ENCODE measurements at regions not wholly inside any gene's neighbourhood (a gene's known extent, or its start where the extent isn't known, plus 50 kb on each side); places are given as distances from the start of the nearest gene placed in this dataset.

GRCh38 chr6:163835439-163836171 lies 421.1 kb downstream of the QKI start:
- no peak for DNase-seq (ENCODE audit: low read depth in 2 of 2)

- DNase-seq (ENCODE audit: low read depth in 2 of 2), result no peak
These were observed 419.9 kb downstream of the QKI start for GRCh38 chr6:163834226-163834970.

GRCh38 chr6:163831736-163832135 lies 417.2 kb downstream of the QKI start:
- DNase-seq (ENCODE audit: low read depth in 2 of 2), result no peak

- DNase-seq (ENCODE audit: low read depth in 2 of 2), result no peak
These were observed 416.1 kb downstream of the QKI start for GRCh38 chr6:163830641-163831040.

GRCh38 chr6:163828038-163828795 lies 413.7 kb downstream of the QKI start:
- DNase-seq (ENCODE audit: low read depth in 2 of 2), result no peak

GRCh38 chr6:163827143-163827542 lies 412.6 kb downstream of the QKI start:
- DNase-seq (ENCODE audit: low read depth in 2 of 2), result no peak

- no peak for DNase-seq (ENCODE audit: low read depth in 2 of 2)
These were observed 412.1 kb downstream of the QKI start for GRCh38 chr6:163826629-163827028.

GRCh38 chr6:163825033-163825432 lies 410.5 kb downstream of the QKI start:
- no peak for DNase-seq (ENCODE audit: low read depth in 2 of 2)

GRCh38 chr6:163823577-163823976 lies 409.1 kb downstream of the QKI start:
- DNase-seq (ENCODE audit: low read depth in 2 of 2), result no peak

- no peak for DNase-seq (ENCODE audit: low read depth in 2 of 2)
These were observed 406.4 kb downstream of the QKI start for GRCh38 chr6:163820745-163821458.

GRCh38 chr6:163820171-163820570 lies 405.7 kb downstream of the QKI start:
- DNase-seq (ENCODE audit: low read depth in 2 of 2), result no peak

GRCh38 chr6:163818719-163819118 lies 404.2 kb downstream of the QKI start:
- no peak for DNase-seq (ENCODE audit: low read depth in 2 of 2)

- no peak for DNase-seq (ENCODE audit: low read depth in 2 of 2)
These were observed 401.9 kb downstream of the QKI start for GRCh38 chr6:163816441-163816840.

GRCh38 chr6:163815796-163816195 lies 401.3 kb downstream of the QKI start:
- DNase-seq (ENCODE audit: low read depth in 2 of 2), result no peak

- DNase-seq (ENCODE audit: low read depth in 2 of 2), result no peak
These were observed 400.2 kb downstream of the QKI start for GRCh38 chr6:163814494-163815364.

- no peak for DNase-seq (ENCODE audit: low read depth in 2 of 2)
These were observed 399.5 kb downstream of the QKI start for GRCh38 chr6:163813979-163814493.

GRCh38 chr6:163811317-163811716 lies 396.8 kb downstream of the QKI start:
- no peak for DNase-seq (ENCODE audit: low read depth in 2 of 2)

- DNase-seq (ENCODE audit: low read depth in 2 of 2), result no peak
These were observed 394.8 kb downstream of the QKI start for GRCh38 chr6:163809364-163809763.

- no peak for DNase-seq (ENCODE audit: low read depth in 2 of 2)
These were observed 394.4 kb downstream of the QKI start for GRCh38 chr6:163808871-163809270.

GRCh38 chr6:163808231-163808630 lies 393.7 kb downstream of the QKI start:
- no peak for DNase-seq (ENCODE audit: low read depth in 2 of 2)

Measured in stimulated activated CD8-positive, alpha-beta memory T cell treated with anti-CD3 and anti-CD28 coated beads, Interleukin-7, amount 100 ng/mL, for 1 hour (primary cell).